Nephron (organoid): ENCODE measurements at regions not wholly inside any gene's neighbourhood (a gene's known extent, or its start where the extent isn't known, plus 50 kb on each side); places are given as distances from the start of the nearest gene placed in this dataset.

Experiments used
- H3K27ac Mint-ChIP-seq, 3 experiments: 2 replicates each; pipeline ENCODE4 v1.8.0; 2020; ENCODE audit warnings: mixed read lengths in 3 of 3, mild to moderate bottlenecking in 2 of 3, moderate library complexity in 1 of 3
- H3K27me3 Mint-ChIP-seq: 2 replicates; pipeline ENCODE4 v1.8.0; 2021; ENCODE audit warnings: low read depth, mild to moderate bottlenecking, moderate library complexity, mixed read lengths
- H3K36me3 Mint-ChIP-seq: 2 replicates; pipeline ENCODE4 v1.8.0; 2020; ENCODE audit warnings: low read depth, mixed read lengths
- H3K4me1 Mint-ChIP-seq: 2 replicates; pipeline ENCODE4 v1.8.0; 2020; ENCODE audit warnings: mixed read lengths
- H3K4me3 Mint-ChIP-seq, 3 experiments: 2 replicates each; pipeline ENCODE4 v1.8.0; 2020; ENCODE audit warnings: mild to moderate bottlenecking in 3 of 3, mixed read lengths in 3 of 3, moderate library complexity in 2 of 3
- H3K9me3 Mint-ChIP-seq: 2 replicates; pipeline ENCODE4 v1.8.0; 2020; ENCODE audit warnings: mixed read lengths
- CTCF ChIP-seq, 3 experiments: fragments of 200-600 bp; sonication (generic); IDR thresholded peaks; one replicate each; pipeline ENCODE4 v1.5.0; 2021; ENCODE audit warnings: antibody characterized with exemption in 3 of 3; ENCODE audit not compliant: unreplicated experiment in 3 of 3

- Mint-ChIP-seq H3K4me3 (no peak overlapping the region), H3K4me1 (no peaks in the 10 kb centered on the region), H3K36me3 (peaks cover 1% of the 10 kb centered on the region), H3K27me3 (peaks cover 8% of the 10 kb centered on the region), H3K27ac (no peak overlapping the region), H3K9me3 (peaks cover 7% of the 10 kb centered on the region)
- no peak for TF ChIP-seq CTCF (IDR thresholded peaks at IDR 0.05; ENCODE audit: unreplicated experiment in 3 of 3)
These were observed 152.0 kb downstream of the HS3ST3B1 start for GRCh38 chr17:14452856-14453255.

- Mint-ChIP-seq H3K27ac (no peak overlapping the region), H3K4me3 (no peak overlapping the region), H3K36me3 (no peaks in the 10 kb centered on the region), H3K9me3 (peaks cover 3% of the 10 kb centered on the region), H3K27me3 (peaks cover 3% of the 10 kb centered on the region), H3K4me1 (no peaks in the 10 kb centered on the region)
- no peak for TF ChIP-seq CTCF (IDR thresholded peaks at IDR 0.05; ENCODE audit: unreplicated experiment in 3 of 3)
These were observed 150.9 kb downstream of the HS3ST3B1 start for GRCh38 chr17:14451729-14452191.

GRCh38 chr17:14448818-14449217 lies 147.9 kb downstream of the HS3ST3B1 start:
- no peaks in the 10 kb centered on the region for H3K4me1 Mint-ChIP-seq
- no peaks in the 10 kb centered on the region for H3K36me3 Mint-ChIP-seq
- H3K4me3 Mint-ChIP-seq: no peak overlapping the region
- peaks cover 3% of the 10 kb centered on the region for H3K9me3 Mint-ChIP-seq
- no peak for TF ChIP-seq CTCF (IDR thresholded peaks at IDR 0.05; ENCODE audit: unreplicated experiment in 3 of 3)
- no peak overlapping the region for H3K27ac Mint-ChIP-seq
- H3K27me3 Mint-ChIP-seq: peaks cover 3% of the 10 kb centered on the region

GRCh38 chr17:14446825-14447224 lies 145.9 kb downstream of the HS3ST3B1 start:
- Mint-ChIP-seq H3K36me3 (no peaks in the 10 kb centered on the region), H3K9me3 (peaks cover 3% of the 10 kb centered on the region), H3K27ac (no peak overlapping the region), H3K4me1 (no peaks in the 10 kb centered on the region), H3K27me3 (peaks cover 3% of the 10 kb centered on the region), H3K4me3 (no peak overlapping the region)
- no peak for TF ChIP-seq CTCF (IDR thresholded peaks at IDR 0.05; ENCODE audit: unreplicated experiment in 3 of 3)

- Mint-ChIP-seq H3K9me3 (peaks cover 3% of the 10 kb centered on the region), H3K27me3 (peaks cover 3% of the 10 kb centered on the region), H3K4me3 (no peak overlapping the region), H3K27ac (no peak overlapping the region), H3K4me1 (no peaks in the 10 kb centered on the region), H3K36me3 (no peaks in the 10 kb centered on the region)
- TF ChIP-seq CTCF (IDR thresholded peaks at IDR 0.05; ENCODE audit: unreplicated experiment in 3 of 3): no peak
These were observed 144.0 kb downstream of the HS3ST3B1 start for GRCh38 chr17:14444915-14445314.

GRCh38 chr17:14442798-14443528 lies 142.1 kb downstream of the HS3ST3B1 start:
- Mint-ChIP-seq H3K4me3 (no peak overlapping the region), H3K27ac (no peak overlapping the region), H3K27me3 (no peaks in the 10 kb centered on the region), H3K9me3 (peaks cover 3% of the 10 kb centered on the region), H3K4me1 (no peaks in the 10 kb centered on the region), H3K36me3 (no peaks in the 10 kb centered on the region)
- no peak for TF ChIP-seq CTCF (IDR thresholded peaks at IDR 0.05; ENCODE audit: unreplicated experiment in 3 of 3)
